ENCODE measurements at regions not wholly inside any gene's neighbourhood (a gene's known extent, or its start where the extent isn't known, plus 50 kb on each side); places are given as distances from the start of the nearest gene placed in this dataset.

GRCh38 chr14:83171761-83172160, 1638.1 kb upstream of the SEL1L start:
- ATAC-seq (no peak), FAIRE-seq (no peak), DNase-seq (ENCODE audit: low read depth in 1 of 2, low spot score in 1 of 2) (no peak)
- ChIA-PET POLR2A (no interaction called here), CTCF (no interaction called here)
- TF ChIP-seq USF2 (IDR thresholded peaks at IDR 0.05), result no peak
- TF ChIP-seq MAFK (IDR thresholded peaks at IDR 0.05; ENCODE audit: partially characterized antibody), result no peak
- TF ChIP-seq ELK1 (IDR thresholded peaks at IDR 0.05; ENCODE audit: low read depth, low read length), result no peak
- no peak overlapping the region for H3K27ac ChIP-seq
- no peak overlapping the region for H3K4me3 ChIP-seq
- H3K9me3 ChIP-seq, result no peaks in the 10 kb centered on the region
- H3K4me2 ChIP-seq, result no peak overlapping the region
- H3K4me1 ChIP-seq, result no peaks in the 10 kb centered on the region
- 5% methylated on average over 1 of the region's 1 CpG for WGBS (ENCODE audit: missing lambda C conversion rate)

- POLR2A ChIA-PET, result no interaction called here
- Histone ChIP-seq H3K4me2 (no peak overlapping the region), H3K4me3 (no peak overlapping the region), H3K27ac (no peak overlapping the region), H3K4me1 (no peaks in the 10 kb centered on the region), H3K9me3 (no peaks in the 10 kb centered on the region)
- 2% methylated on average over 2 of the region's 2 CpGs for WGBS (ENCODE audit: missing lambda C conversion rate)
- CTCF ChIA-PET, result no interaction called here
- no peak for ATAC-seq
- TF ChIP-seq POLR2AphosphoS2 (conservative IDR thresholded peaks at IDR 0.05; ENCODE audit: low read length) (no peak), KDM1A (IDR thresholded peaks at IDR 0.05; ENCODE audit: low read depth) (no peak), TP53 (CRISPR knock-in tag; IDR thresholded peaks at IDR 0.05) (no peak), ELK1 (IDR thresholded peaks at IDR 0.05; ENCODE audit: low read depth, low read length) (no peak), RAD21 (conservative IDR thresholded peaks at IDR 0.05 in 1 of 2, IDR thresholded peaks at IDR 0.05 in 1 of 2) (no peak)
- DNase-seq (ENCODE audit: low read depth in 1 of 2, low spot score in 1 of 2), result no peak
- no peak for FAIRE-seq
These were observed 1638.7 kb upstream of the SEL1L start for GRCh38 chr14:83172363-83172762.

DNA sequence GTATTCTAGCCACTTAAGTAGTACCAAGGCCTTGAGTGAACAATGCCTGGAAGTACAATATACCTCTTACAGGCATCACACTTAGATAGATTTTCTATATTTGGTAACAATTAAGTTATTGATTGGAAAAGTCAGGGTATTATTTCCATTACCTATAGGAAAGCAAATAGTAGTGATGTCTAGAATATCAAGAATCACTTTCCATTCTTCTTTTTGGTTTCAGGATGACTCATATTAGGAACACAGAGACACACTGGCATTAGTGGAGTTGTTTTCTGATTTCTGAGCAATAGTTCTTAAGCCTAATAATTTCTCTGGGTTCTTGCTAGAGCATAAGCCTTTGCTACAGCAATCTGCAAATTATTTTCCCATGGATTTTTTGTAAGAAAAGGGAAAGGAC, 1640.0 kb upstream of the SEL1L start:
- ChIA-PET CTCF (no interaction called here), POLR2A (no interaction called here)
- no peak for DNase-seq (ENCODE audit: low read depth in 1 of 2, low spot score in 1 of 2)
- no peaks in the 10 kb centered on the region for H3K9me3 ChIP-seq
- FAIRE-seq, result no peak
- H3K4me3 ChIP-seq, result no peak overlapping the region
- H3K4me2 ChIP-seq, result no peak overlapping the region
- no peak for ATAC-seq
- H3K27ac ChIP-seq, result no peak overlapping the region
- no peaks in the 10 kb centered on the region for H3K4me1 ChIP-seq
- no peak for TF ChIP-seq EP300 (IDR thresholded peaks at IDR 0.05)
- no peak for TF ChIP-seq JUN (IDR thresholded peaks at IDR 0.05)
- no peak for TF ChIP-seq NPAS2 (CRISPR knock-in tag; IDR thresholded peaks at IDR 0.05; ENCODE audit: borderline replicate concordance)
- no peak for TF ChIP-seq CBX8 (IDR thresholded peaks at IDR 0.05)
- TF ChIP-seq NR3C1 (IDR thresholded peaks at IDR 0.05), result no peak
- no peak for TF ChIP-seq ZNF302 (CRISPR knock-in tag; IDR thresholded peaks at IDR 0.05)
- no peak for TF ChIP-seq REST (IDR thresholded peaks at IDR 0.05)
- TF ChIP-seq BHLHE40 (IDR thresholded peaks at IDR 0.05; ENCODE audit: low read depth, low read length), result no peak
- TF ChIP-seq RARB (CRISPR knock-in tag; IDR thresholded peaks at IDR 0.05), result no peak
- no peak for TF ChIP-seq KDM1A (IDR thresholded peaks at IDR 0.05; ENCODE audit: low read depth)
